ENCODE measurements at regions not wholly inside any gene's neighbourhood (a gene's known extent, or its start where the extent isn't known, plus 50 kb on each side); places are given as distances from the start of the nearest gene placed in this dataset.
A peak's percentile ranks its signal among the peaks of the same experiment; 100 is the strongest.

DNA sequence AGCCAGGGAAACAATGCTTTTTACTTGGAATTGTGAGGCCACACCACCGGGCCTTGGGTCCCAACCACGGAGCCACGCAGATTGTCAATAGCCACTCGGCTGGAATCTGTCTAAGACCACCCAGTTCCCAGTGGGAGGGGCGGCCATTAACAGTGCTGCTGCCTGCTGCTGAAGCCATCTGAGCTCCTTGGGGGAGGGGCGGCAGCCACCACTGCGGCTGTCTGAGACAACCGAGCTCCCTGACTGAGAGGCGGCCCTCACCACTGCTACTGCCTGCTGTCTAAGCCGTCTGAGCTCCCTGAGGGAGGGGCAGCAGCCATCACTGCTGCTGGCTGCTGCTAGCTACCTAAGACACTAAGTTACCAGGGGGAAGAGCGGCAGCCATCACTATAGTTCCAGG is 64.3 kb downstream of the DMRTA2 start:
- H3K27me3 Mint-ChIP-seq: peaks cover 30% of the 10 kb centered on the region
- no peaks in the 10 kb centered on the region for H3K4me1 Mint-ChIP-seq
- no peak for DNase-seq
- H3K36me3 Mint-ChIP-seq (ENCODE audit: low read depth): no peaks in the 10 kb centered on the region
- H3K9me3 Mint-ChIP-seq: no peaks in the 10 kb centered on the region
- H3K4me3 Mint-ChIP-seq: no peak overlapping the region
- H3K27ac Mint-ChIP-seq: no peak overlapping the region
- CTCF ChIA-PET: no interaction called here
- POLR2A ChIA-PET: no interaction called here

- no peaks in the 10 kb centered on the region for H3K36me3 Mint-ChIP-seq (ENCODE audit: low read depth)
- no peak overlapping the region for H3K4me3 Mint-ChIP-seq
- no peak overlapping the region for H3K27ac Mint-ChIP-seq
- POLR2A ChIA-PET: no interaction called here
- H3K4me1 Mint-ChIP-seq: no peaks in the 10 kb centered on the region
- CTCF ChIA-PET: no interaction called here
- DNase-seq: no peak
- peaks cover 18% of the 10 kb centered on the region for H3K27me3 Mint-ChIP-seq
- H3K9me3 Mint-ChIP-seq: no peaks in the 10 kb centered on the region
These were observed 66.1 kb downstream of the DMRTA2 start for GRCh38 chr1:50357186-50357585.

- CTCF ChIA-PET: no interaction called here
- DNase-seq: no peak
- no peaks in the 10 kb centered on the region for H3K4me1 Mint-ChIP-seq
- H3K27me3 Mint-ChIP-seq: peaks cover 14% of the 10 kb centered on the region
- H3K36me3 Mint-ChIP-seq (ENCODE audit: low read depth): no peaks in the 10 kb centered on the region
- H3K27ac Mint-ChIP-seq: no peak overlapping the region
- no peak overlapping the region for H3K4me3 Mint-ChIP-seq
- no peaks in the 10 kb centered on the region for H3K9me3 Mint-ChIP-seq
- POLR2A ChIA-PET: no interaction called here
These were observed 68.4 kb downstream of the DMRTA2 start for GRCh38 chr1:50354813-50355212.

DNA sequence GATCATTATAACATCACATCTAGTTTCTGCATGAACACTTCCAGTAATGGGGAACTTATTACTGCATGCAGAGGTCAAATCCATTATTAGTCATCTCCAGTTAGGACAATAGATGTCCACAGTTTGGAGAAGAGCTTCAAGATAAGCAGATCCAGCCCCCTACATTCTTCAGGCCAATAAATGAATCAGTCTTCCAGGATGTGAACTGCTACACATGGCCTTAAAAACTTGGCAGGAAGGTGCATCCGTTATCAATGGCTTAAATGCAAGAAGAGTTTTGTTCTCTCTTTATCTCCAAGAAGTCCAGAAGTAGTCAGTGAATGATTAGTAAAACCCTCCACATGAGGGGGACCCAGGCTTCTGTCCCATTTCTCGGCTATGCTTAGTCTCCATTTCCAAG is 70.8 kb downstream of the DMRTA2 start:
- no peak overlapping the region for H3K4me3 Mint-ChIP-seq
- CTCF ChIA-PET: interaction anchor here (2.0 kb wide), 1 partner anchor 20 kb away, joined by 7 read pairs; no protein-coding TSS in a partner anchor
- no peak for DNase-seq
- no peaks in the 10 kb centered on the region for H3K36me3 Mint-ChIP-seq (ENCODE audit: low read depth)
- peaks cover 21% of the 10 kb centered on the region for H3K27me3 Mint-ChIP-seq
- H3K9me3 Mint-ChIP-seq: no peaks in the 10 kb centered on the region
- H3K27ac Mint-ChIP-seq: no peak overlapping the region
- POLR2A ChIA-PET: no interaction called here
- no peaks in the 10 kb centered on the region for H3K4me1 Mint-ChIP-seq

- Mint-ChIP-seq H3K4me1 (no peaks in the 10 kb centered on the region), H3K4me3 (no peak overlapping the region), H3K27ac (no peak overlapping the region), H3K27me3 (peaks cover 17% of the 10 kb centered on the region), H3K9me3 (no peaks in the 10 kb centered on the region), H3K36me3 (ENCODE audit: low read depth) (no peaks in the 10 kb centered on the region)
- no peak for DNase-seq
- POLR2A ChIA-PET: no interaction called here
- CTCF ChIA-PET: interaction anchor here (2.0 kb wide), 1 partner anchor 18 kb away, joined by 7 read pairs; no protein-coding TSS in a partner anchor
These were observed 72.4 kb downstream of the DMRTA2 start for GRCh38 chr1:50350868-50351267.

GRCh38 chr1:50350421-50350820 is 72.8 kb downstream of the DMRTA2 start:
- no peaks in the 10 kb centered on the region for H3K9me3 Mint-ChIP-seq
- no peak for DNase-seq
- no peaks in the 10 kb centered on the region for H3K4me1 Mint-ChIP-seq
- POLR2A ChIA-PET: no interaction called here
- no peaks in the 10 kb centered on the region for H3K36me3 Mint-ChIP-seq (ENCODE audit: low read depth)
- no peak overlapping the region for H3K27ac Mint-ChIP-seq
- peaks cover 17% of the 10 kb centered on the region for H3K27me3 Mint-ChIP-seq
- H3K4me3 Mint-ChIP-seq: no peak overlapping the region
- CTCF ChIA-PET: no interaction called here

- Mint-ChIP-seq H3K4me3 (no peak overlapping the region), H3K27me3 (peaks cover 14% of the 10 kb centered on the region), H3K9me3 (no peaks in the 10 kb centered on the region), H3K4me1 (no peaks in the 10 kb centered on the region), H3K36me3 (ENCODE audit: low read depth) (no peaks in the 10 kb centered on the region), H3K27ac (no peak overlapping the region)
- ChIA-PET POLR2A (no interaction called here), CTCF (interaction anchor here (1.2 to 1.7 kb wide), 3 partner anchors 11 to 18 kb away, joined by 3 to 6 read pairs (median 5); no protein-coding TSS in a partner anchor)
- DNase-seq: no peak
These were observed 74.0 kb downstream of the DMRTA2 start for GRCh38 chr1:50349242-50349565.

DNA sequence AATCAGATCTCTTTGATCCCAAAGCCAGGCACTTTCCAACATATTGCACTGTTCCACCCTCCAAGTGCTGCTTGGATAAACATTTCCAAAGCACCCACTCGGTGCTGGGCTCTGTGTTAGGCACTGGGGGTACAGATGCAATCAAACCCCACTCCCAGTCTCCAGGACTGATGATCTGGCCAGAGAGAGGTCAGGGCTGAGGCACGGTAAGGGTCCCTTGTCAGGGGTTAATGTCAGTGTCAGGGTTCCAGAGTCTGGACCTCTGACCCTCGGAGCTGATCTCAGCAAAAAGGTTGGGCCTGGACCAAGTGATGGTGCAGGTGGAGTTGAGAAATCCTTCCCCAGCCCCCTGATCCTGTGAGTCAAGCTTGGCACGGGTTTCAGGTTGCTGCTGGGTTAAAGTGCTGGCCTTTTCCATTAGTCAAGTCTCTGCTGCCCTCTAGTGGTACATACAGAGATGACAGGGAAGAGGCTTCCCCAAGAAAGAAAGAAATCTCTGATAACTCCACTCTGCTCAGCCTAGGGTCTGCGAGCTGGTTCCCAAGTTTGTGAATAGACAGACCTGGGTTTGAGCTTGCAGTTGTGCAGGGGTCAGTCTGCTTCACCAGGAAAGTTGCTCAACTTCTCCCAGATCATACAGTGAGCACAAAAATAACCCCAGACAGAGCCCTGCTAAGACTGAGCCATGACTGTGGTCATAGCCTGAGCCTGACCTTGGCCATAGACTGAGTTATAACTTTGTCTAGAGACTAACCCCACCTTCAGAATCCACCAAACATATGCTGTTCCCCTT is 74.6 kb downstream of the DMRTA2 start:
- POLR2A ChIA-PET: no interaction called here
- H3K36me3 Mint-ChIP-seq (ENCODE audit: low read depth): no peaks in the 10 kb centered on the region
- CTCF ChIA-PET: interaction anchor here (1.0 to 1.7 kb wide), 4 partner anchors 12 to 17 kb away, joined by 3 to 6 read pairs (median 4); no protein-coding TSS in a partner anchor
- no peak overlapping the region for H3K27ac Mint-ChIP-seq
- H3K4me1 Mint-ChIP-seq: no peaks in the 10 kb centered on the region
- DNase-seq: peak; percentile 35
- H3K9me3 Mint-ChIP-seq: no peaks in the 10 kb centered on the region
- H3K4me3 Mint-ChIP-seq: no peak overlapping the region
- peaks cover 11% of the 10 kb centered on the region for H3K27me3 Mint-ChIP-seq

DNA sequence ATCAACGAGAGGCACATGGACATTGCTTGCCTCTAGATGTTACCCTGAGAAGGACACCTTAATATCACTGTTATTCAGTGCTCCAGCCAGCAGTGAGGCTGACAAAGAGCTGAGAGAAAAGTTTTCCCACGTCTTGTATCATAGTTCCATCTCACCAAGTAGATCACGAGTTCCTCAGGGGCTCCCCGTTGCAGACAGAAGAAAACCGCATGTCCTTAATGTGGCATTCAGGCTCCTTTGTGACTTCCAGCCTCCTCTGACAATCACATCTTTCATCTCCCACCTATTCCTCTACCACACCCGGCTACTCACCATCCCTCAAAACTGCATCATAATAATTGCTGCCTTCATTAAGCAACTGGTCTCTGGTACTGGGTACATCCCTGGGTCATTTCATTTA is 75.3 kb downstream of the DMRTA2 start:
- Mint-ChIP-seq H3K27me3 (peaks cover 12% of the 10 kb centered on the region), H3K9me3 (no peaks in the 10 kb centered on the region), H3K27ac (no peak overlapping the region), H3K36me3 (ENCODE audit: low read depth) (no peaks in the 10 kb centered on the region), H3K4me3 (no peak overlapping the region), H3K4me1 (no peaks in the 10 kb centered on the region)
- ChIA-PET CTCF (interaction anchor here (1.0 to 1.7 kb wide), 3 partner anchors 15 to 16 kb away, joined by 3 to 6 read pairs (median 3); no protein-coding TSS in a partner anchor), POLR2A (no interaction called here)
- DNase-seq: no peak

- H3K4me1 Mint-ChIP-seq: no peaks in the 10 kb centered on the region
- H3K9me3 Mint-ChIP-seq: no peaks in the 10 kb centered on the region
- peaks cover 15% of the 10 kb centered on the region for H3K27me3 Mint-ChIP-seq
- no peaks in the 10 kb centered on the region for H3K36me3 Mint-ChIP-seq (ENCODE audit: low read depth)
- CTCF ChIA-PET: interaction anchor here (0.9 to 2.3 kb wide), 3 partner anchors 11 to 16 kb away, joined by 3 to 10 read pairs (median 4); no protein-coding TSS in a partner anchor
- POLR2A ChIA-PET: no interaction called here
- no peak overlapping the region for H3K4me3 Mint-ChIP-seq
- no peak overlapping the region for H3K27ac Mint-ChIP-seq
- DNase-seq: no peak
These were observed 76.6 kb downstream of the DMRTA2 start for GRCh38 chr1:50346621-50347020.

- DNase-seq: no peak
- H3K4me3 Mint-ChIP-seq: no peak overlapping the region
- ChIA-PET POLR2A (no interaction called here), CTCF (interaction anchor here (4.0 kb wide), 1 partner anchor 11 kb away, joined by 22 read pairs; no protein-coding TSS in a partner anchor)
- no peaks in the 10 kb centered on the region for H3K36me3 Mint-ChIP-seq (ENCODE audit: low read depth)
- no peaks in the 10 kb centered on the region for H3K9me3 Mint-ChIP-seq
- H3K27me3 Mint-ChIP-seq: peaks cover 11% of the 10 kb centered on the region
- no peaks in the 10 kb centered on the region for H3K4me1 Mint-ChIP-seq
- H3K27ac Mint-ChIP-seq: no peak overlapping the region
These were observed 79.9 kb downstream of the DMRTA2 start for GRCh38 chr1:50343323-50343722.

- no peak overlapping the region for H3K27ac Mint-ChIP-seq
- peaks cover 13% of the 10 kb centered on the region for H3K27me3 Mint-ChIP-seq
- no peak overlapping the region for H3K4me3 Mint-ChIP-seq
- CTCF ChIA-PET: interaction anchor here (4.0 kb wide), 1 partner anchor 10 kb away, joined by 22 read pairs; no protein-coding TSS in a partner anchor
- H3K4me1 Mint-ChIP-seq: no peaks in the 10 kb centered on the region
- no peaks in the 10 kb centered on the region for H3K9me3 Mint-ChIP-seq
- DNase-seq: no peak
- POLR2A ChIA-PET: no interaction called here
- no peaks in the 10 kb centered on the region for H3K36me3 Mint-ChIP-seq (ENCODE audit: low read depth)
These were observed 80.7 kb downstream of the DMRTA2 start for GRCh38 chr1:50342525-50342924.

DNA sequence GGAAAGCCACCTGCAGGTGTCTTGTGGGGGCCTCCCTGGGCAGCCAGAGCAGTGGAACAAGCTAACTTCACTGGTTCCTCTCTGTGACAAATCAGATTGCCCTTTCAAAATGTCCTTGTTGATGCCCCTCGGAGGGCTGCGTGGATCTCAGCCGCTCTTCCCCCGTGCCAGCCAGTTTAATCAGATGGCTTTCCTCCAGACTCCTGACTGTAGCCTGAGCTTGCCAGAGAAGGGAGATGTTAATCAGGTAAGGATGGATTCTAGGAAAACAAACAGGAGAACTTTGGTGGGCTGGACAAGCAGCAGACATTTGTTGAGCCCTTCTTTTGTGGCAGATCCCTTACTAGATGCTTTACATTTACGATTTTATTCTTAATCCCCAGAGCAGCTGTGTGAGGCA is 88.2 kb downstream of the DMRTA2 start:
- peaks cover 9% of the 10 kb centered on the region for H3K4me1 Mint-ChIP-seq
- H3K27ac Mint-ChIP-seq: no peak overlapping the region
- H3K36me3 Mint-ChIP-seq (ENCODE audit: low read depth): no peaks in the 10 kb centered on the region
- H3K4me3 Mint-ChIP-seq: no peak overlapping the region
- no peaks in the 10 kb centered on the region for H3K9me3 Mint-ChIP-seq
- ChIA-PET POLR2A (no interaction called here), CTCF (interaction anchor here (1.3 to 1.7 kb wide), 2 partner anchors 9 to 12 kb away, joined by 4 read pairs; no protein-coding TSS in a partner anchor)
- DNase-seq: no peak
- peaks cover 39% of the 10 kb centered on the region for H3K27me3 Mint-ChIP-seq

DNA sequence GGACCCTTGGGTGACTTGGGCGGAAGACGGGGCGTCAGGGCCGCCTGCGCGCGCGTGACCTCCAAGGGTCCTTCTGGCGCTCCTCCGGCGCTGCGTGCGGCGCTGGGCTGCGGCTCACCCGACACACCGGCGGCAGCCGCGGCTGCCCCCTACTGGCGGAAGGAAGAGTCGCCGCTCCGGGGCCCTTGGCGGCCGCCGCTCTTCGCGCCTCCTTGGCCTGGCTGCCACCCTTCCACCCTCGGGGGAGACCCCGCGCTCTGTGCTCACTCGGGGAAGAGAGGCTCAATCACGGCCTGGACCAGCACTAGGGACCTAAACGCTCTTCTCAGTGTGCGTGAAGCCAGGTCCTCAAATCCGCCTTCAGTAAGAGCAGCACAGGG is 89.7 kb downstream of the DMRTA2 start:
- Mint-ChIP-seq H3K4me1 (peaks cover 9% of the 10 kb centered on the region), H3K27me3 (peaks cover 44% of the 10 kb centered on the region)
- CTCF ChIA-PET: interaction anchor here (0.6 to 3.5 kb wide), 16 partner anchors 9 to 879 kb away, joined by 3 to 22 read pairs (median 4); no protein-coding TSS in a partner anchor

More for the DNA sequence above, 89.7 kb downstream of the DMRTA2 start:
- no peaks in the 10 kb centered on the region for H3K36me3 Mint-ChIP-seq (ENCODE audit: low read depth)
- no peak overlapping the region for H3K27ac Mint-ChIP-seq
- POLR2A ChIA-PET: no interaction called here
- H3K4me3 Mint-ChIP-seq: peak overlapping the region; percentile 17
- no peaks in the 10 kb centered on the region for H3K9me3 Mint-ChIP-seq
- peak; percentile 64 for DNase-seq
